G401.6 (cell line): ENCODE measurements at regions not wholly inside any gene's neighbourhood (a gene's known extent, or its start where the extent isn't known, plus 50 kb on each side); places are given as distances from the start of the nearest gene placed in this dataset.
A peak's percentile ranks its signal among the peaks of the same experiment; 100 is the strongest.
"Not testable (repeated sequence)": the region's sequence is repeated elsewhere in the genome, so short reads cannot be mapped to it uniquely, and the experiment has no call there.

ENCODE experiments used
- FAIRE-seq: peaks from 2 replicates; lab custom pipeline; 2012; peaks lifted over from hg19 to GRCh38; lab: Jason Lieb, UNC

DNA sequence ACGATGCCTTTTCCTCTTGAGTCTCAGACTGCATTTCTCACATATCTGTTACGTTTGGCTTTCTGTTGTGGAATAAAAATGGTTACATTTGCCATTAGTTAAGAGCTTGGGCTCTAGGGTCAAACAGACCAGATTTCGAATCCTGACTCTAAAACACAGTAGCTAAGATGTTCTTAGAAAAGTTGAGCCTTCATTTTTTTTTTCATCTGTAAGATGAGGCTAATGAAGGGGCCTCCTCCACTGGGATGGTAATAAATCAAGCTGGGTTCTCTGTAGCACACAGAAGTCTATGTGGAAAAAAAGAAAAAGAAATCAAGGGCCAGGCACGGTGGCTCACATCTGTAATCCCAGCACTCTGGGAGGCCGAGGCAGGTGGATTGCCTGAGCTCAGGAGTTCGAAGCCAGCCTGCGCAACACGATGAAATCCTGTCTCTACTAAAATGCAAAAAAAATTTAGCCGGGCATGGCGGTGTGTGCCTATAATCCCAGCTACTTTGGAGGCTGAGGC is 49.9 kb upstream of the CAPRIN1 start:
- FAIRE-seq = no peak

DNA sequence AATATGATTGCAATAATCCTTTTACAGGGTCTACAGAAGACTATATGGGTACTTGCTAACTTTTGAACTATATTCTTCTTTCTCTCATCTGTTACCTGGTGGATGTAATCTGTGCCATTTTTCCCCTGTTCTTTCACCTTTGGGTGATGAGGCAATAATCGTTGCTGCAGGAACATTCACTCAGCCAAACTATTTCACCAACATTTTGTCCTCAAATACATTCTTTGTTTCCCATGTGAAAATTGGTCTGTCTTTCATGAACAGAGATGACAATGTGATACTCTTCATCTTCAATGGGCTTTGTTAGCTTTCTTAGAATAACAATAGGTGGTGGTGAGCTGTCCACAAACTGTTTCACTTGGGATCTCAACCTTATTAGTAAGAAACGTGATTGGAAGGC is 52.1 kb upstream of the CAPRIN1 start:
- FAIRE-seq = no peak

DNA sequence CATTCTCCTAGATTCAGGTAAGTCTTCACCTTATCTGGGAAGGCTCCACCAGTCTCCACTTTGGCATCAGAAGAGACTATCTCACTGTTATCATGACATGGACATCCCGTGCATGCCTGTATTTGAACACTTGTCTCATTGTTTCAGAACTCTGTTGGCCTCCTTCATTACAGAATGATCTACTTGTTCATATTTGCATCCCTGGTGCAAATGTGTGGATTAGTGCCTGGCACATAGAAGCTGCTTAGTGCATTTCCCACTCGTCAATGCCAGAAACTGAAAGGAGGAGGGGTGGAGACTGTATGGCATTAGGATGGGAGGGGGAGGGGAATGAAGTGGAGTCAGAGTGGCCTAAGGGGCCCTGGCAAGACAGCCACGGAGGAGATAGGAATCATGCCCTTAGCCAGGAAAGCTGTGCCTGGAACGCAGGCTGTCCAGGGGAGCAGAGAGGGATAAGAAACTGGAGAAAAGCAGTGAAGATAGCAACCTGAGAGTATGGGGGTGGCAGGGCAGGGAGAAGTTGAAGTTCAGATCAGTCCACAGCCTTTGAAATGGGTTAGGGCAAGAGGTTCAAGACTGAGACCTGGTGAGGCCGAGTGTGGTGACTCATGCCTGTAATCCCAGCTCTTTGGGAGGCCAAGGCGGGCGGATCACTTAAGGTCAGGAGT is 53.8 kb upstream of the CAPRIN1 start:
- FAIRE-seq = no peak

DNA sequence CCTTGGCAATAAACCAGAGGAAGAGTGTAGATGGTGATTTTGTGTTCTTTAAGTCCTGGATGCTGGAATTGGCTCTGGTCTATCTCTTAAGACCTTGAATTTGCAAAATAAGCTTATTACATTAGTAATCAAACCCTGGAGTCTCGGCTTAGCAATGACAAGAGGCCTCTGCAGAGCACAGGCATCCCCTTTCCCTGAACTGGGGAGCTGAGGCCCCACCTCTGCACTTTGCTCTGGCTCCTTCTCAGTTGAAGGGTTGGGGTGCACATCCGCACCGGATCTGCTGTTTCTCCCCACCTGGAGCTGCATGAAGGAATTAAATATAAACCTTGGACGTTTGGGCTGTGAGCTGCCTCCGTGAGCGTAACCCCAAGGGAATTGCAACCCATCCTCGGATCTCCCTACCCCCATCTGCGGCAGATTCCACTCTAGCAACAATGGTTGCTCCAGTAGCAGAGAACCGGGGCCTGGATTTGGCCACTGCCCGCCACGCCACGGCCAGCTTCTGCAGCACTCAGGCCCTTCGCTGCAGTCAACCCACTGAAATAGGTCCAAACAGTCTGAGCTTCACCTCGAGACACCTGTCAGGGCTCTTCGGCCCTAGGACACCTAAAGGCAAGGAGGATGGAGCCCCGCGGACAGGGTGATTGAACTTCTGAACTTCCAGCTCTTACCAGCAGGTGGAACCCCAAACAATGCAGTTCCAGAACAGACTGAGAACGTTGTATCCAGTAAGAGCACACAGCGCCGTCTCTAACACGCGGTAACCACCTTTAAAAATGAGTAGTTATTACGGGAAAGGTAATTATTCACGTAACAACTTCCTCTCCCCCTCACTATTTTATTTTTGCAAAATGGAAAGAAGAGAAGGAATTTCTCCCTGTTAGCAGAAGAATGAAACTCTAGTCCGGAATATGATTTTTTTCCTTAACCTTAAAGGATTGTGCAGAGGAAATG is 54.8 kb upstream of the CAPRIN1 start:
- peak; percentile 85 for FAIRE-seq

DNA sequence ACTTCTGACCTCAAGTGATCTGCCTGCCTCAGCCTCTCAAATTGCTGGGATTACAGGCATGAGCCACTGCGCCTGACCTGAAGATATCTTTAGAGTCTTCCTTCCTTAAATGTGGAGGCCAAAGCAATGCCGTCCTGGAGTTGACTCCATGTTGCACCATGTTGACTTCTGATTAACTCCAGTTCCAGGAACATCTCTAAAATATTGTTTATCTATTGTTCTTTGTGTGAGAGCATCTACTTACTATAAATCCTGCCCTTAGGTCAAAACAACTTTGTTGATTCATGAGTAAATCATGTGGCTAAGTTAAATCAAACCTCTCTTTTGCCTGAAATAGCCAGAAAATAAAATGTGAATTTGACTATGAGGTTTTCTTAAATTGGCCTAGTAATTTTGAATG is 56.6 kb upstream of the CAPRIN1 start:
- no peak for FAIRE-seq

DNA sequence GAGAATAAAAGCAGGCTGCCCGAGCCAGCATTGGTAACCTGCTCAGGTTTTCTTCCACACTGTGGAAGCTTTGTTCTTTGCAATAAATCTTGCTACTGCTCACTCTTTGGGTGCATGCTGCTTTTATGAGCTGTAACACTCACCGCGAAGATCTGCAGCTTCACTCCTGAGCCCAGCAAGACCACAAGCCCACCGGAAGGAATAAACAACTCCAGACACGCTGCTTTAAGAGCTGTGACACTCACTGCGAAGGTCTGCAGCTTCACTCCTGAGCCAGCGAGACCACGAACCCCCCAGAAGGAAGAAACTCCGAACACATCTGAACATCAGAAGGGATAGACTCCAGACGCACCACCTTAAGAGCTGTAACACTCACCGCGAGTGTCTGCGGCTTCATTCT is 60.4 kb upstream of the CAPRIN1 start:
- not testable (repeated sequence) for FAIRE-seq

DNA sequence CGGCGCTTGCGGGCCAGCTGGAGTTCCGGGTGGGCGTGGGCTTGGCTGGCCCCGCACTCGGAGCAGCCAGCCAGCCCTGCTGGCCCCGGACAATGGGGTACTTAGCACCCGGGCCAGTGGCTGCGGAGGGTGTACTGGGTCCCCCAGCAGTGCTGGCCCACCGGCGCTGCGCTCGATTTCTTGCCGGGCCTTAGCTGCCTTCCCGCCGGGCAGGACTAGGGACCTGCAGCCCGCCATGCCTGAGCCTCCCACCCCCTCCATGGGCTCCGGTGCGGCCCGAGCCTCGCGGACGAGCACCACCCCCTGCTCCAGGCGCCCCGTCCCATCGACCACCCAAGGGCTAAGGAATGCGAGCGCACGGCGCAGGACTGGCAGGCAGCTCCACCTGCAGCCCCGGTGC is 61.4 kb upstream of the CAPRIN1 start:
- not testable (repeated sequence) for FAIRE-seq

DNA sequence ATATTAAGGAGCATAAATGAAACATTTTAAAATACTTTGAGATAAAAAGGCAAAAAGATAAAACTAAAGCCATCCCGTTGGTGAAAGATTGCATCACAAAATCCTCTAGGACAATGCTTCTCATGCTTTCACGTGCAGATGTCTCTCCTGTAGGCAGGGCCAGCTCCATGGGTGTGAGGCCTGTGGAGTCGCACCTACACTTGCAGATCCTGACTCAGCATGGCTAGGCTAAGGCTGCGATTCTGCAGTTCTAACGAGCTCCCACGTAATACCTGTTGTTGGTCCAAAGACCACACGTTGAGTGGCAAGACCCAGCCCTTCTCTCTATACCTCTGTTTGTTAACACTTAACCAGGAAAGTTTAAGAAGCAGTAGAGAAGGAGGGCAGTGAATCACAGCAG is 62.1 kb upstream of the CAPRIN1 start:
- FAIRE-seq = no peak

DNA sequence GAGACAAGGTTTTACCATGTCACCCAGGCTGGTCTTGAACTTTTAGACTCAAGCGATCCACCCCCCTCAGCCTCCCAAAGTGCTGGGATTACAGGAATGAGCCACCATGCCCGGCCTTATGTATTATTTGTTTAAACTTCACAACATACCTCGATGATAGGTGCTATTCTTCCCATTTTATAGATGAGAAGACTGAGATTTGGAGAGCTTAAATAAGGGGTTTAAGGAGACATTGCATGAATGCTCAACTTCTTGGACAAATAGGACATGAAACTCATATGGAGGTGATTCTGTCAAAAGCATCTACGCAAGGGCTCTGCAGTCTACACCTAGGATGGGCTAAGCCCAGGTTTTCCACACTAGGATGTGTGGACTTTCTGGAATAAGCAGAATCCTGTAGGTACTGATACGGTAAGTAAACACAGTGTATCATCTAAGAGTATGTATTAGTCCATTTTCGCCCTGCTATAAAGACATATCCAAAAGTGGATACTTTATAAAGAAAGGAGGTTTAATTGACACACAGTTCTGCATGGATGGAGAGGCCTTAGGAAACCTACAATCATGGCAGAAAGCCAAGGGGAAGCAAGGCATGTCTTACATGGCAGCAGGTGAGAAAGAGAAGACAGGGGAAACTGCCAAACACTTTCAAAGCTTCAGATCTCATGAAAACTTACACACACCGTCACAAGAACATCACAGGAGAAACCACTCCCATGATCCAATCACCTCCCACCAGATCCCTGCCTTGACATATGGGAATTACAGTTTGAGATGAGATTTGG is 62.8 kb upstream of the CAPRIN1 start:
- FAIRE-seq = no peak

DNA sequence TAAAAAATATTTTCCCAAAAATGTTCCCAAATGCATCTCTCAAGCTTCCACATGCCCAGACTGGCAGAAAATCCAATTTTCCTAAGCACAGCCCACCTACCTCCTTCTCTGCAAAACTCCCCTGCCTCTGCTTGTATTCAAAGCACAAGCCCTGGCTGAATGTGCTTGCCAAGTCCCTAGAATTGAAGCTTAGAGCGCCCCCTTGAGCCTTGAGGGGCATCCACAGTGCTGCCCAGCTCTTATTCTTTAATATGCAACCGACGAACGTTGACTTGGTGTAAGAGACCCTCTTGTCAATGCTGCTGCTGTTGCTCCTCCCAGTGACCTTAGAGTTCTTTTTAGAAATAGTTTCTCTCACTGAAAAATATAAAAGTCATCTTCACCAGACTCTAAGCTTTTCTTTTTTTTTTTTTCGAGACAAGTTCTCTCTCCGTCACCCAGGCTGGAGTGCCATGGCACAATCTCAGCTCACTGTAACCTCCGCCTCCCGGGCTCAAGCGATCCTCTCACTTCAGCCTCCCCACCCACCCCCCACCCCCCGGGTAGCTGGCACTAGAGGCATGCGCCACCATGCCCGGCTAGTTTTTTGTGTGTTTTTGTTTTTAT is 63.5 kb upstream of the CAPRIN1 start:
- FAIRE-seq = no peak

DNA sequence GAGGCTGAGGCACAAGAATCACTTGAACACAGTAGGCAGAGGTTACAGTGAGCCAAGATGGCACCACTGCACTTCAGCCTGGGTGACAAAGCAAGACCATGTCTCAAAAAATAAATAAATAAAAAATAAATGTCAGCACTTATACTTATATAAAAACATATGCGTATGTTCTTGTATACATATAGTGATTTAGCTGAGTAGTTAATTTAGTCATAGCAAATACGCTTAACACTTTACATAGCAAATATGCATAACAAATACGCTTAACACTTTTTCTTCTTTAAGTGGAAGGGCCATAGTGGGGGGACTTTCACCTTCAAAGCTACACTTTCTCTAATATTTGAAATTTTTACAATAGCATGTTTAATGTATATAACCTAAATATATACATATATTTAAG is 64.0 kb upstream of the CAPRIN1 start:
- FAIRE-seq = no peak

DNA sequence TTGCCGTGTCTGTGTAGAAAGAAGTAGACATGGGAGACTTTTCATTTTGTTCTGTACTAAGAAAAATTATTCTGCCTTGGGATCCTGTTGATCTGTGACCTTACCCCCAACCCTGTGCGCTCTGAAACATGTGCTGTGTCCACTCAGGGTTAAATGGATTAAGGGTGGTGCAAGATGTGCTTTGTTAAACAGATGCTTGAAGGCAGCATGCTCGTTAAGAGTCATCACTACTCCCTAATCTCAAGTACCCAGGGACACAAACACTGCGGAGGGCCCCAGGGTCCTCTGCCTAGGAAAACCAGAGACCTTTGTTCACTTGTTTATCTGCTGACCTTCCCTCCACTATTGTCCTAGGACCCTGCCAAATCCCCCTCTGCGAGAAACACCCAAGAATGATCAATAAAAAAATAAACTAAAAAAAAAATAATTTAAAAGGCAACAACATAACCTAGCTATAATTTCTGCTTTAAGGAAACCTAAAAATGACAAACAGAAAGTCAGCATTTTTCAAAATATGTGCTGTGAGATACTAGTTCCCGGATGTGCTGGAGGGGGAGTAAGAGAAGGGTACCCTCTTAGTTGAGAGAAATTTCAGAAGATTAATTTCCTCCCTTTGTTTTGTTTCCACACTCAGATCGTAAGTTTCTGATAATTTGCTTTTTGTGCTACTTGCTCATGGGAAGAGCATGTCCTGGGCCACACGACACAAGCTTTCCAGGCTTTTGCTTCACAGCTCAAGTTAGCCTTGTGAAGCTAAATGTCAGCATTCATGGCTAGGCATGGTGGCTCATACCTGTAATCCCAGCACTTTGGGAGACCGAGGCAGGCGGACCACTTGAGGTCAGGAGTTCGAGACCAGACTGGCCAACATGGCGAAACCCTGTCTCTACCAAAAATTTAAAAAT is 64.7 kb upstream of the CAPRIN1 start:
- FAIRE-seq = not testable (repeated sequence)

DNA sequence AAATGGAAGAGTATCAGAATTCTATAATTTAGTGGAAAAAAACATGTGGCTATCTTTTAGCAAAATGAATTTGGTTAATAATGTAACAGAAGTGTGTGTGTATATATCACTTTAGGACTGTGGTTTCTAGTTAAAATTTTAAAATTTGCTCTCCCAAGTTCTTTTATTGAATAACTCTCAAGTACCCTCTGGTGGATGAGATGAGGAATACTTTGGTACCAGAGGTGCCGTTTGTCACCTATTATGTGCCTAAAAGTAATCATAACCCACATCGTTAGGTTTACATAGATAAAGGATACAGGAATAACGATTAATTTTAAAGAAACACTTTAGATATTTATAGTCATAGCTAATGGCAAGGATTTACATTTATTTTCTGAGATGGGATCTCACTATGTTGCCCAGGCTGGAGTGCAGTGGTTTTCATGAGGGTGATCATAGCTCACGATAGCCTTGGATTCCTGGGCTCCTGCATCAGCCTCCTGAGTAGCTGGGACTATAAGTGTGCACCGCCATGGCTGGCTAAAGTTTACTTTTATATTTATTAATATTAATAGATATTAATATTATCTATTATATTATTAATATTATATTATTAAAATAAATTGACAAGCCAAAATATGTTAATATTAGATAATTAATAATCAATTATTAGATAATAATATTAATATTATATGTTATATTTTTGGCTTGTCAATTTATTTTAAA is 66.7 kb upstream of the CAPRIN1 start:
- peak; percentile 60 for FAIRE-seq

DNA sequence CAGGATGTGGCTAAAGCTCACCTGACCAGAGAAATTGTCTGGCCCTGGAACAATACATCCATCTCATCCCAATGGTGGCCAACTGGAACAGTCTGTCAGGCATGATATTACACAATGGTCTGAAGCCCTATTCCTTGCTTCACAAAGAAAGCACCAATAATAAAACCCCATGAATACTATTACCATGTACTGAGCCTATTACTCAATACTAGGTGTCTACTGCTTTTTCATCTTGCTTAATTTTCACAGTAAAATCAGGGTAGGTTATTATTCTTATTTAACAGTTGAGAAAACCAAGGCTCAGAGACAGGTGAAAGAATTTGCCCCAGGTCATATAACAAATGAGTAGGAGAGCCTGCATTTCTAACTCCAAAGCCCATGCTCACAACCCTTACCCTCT is 68.9 kb upstream of the CAPRIN1 start:
- no peak for FAIRE-seq

DNA sequence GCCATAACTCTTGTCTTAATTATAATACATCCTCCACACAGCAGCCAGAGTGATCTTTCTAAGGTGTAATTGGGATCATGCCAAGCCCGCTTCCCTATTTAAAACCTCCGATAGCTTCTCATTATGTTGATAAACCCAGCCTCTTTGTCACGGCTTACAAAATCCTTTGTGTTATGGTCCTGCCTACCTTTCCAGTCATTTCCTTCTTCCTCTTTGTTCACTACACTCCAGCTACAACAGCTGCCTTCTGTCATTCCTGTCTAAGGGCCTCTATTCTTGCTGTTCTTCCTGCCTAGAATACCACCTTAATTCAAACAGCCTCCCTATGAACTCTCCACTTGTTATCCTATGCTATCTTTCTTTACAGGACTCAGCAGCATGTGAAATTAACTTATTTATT is 70.6 kb upstream of the CAPRIN1 start:
- FAIRE-seq = no peak

DNA sequence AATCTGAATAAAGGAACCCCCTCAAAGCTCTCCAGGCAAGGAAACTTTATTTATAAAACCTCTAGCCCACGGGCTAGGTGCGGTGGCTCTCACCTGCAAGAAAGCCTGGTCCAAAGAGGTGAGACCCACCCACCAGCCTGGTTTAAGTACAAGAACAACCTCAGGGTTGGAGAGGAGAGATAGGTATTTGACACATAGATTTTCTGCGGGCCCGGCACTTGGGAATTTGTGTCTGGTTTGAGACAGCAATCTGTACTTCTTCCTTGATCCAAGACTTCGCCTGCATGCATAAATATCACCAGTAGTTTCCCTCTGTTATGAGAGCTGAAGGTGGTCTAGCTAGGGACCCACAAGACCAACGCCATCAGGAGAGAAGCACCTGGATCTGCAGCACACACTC is 73.2 kb upstream of the CAPRIN1 start:
- FAIRE-seq = no peak

DNA sequence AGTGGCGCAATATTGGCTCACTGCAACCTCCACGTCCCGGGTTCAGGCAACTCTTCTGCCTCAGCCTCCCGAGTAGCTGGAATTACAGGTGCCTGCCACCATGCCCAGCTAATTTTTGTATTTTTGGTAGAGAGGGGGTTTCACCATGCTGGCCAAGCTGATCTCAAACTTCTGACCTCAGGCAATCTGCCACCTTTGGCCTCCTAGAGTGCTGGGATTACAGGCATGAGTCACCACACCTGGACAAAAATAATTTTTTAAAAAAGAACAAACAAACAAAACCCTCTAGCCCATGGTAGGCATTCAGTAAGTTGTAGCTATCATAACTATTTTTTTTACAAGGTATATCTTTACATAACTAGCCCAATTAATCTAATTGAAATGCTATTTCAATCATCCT is 73.9 kb upstream of the CAPRIN1 start:
- no peak for FAIRE-seq

DNA sequence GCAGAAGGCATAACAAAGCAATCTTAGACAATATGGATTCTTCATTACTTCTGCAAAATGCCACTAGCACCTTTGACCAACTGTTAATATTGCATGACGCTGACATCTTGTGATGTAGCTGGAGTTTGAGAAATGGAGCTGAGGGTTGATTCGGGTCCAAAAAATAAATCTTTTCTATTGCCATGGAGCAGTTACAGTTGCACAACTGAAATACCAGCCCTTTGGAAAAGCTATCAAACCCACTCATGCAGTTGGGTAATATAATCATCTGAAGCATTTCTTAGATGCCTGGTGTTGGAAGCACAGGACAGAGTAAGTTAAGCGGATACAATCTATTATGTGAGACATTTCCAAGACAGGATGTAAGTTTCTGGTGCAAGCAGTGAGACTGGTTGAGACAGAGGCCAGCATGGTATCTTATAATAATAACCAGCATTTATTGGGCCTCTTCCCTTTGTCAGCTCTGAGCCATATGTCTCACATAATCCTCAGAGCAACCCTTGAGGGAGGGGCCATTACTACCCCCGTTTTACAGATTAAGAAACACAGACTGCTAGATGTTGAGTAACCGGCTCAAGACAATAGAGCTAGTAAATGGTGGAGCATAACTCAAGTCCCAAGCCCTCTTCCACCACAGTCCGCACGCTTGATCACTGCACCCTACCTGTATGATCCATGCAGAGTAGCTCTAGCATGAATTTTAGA is 74.9 kb upstream of the CAPRIN1 start:
- FAIRE-seq = no peak

DNA sequence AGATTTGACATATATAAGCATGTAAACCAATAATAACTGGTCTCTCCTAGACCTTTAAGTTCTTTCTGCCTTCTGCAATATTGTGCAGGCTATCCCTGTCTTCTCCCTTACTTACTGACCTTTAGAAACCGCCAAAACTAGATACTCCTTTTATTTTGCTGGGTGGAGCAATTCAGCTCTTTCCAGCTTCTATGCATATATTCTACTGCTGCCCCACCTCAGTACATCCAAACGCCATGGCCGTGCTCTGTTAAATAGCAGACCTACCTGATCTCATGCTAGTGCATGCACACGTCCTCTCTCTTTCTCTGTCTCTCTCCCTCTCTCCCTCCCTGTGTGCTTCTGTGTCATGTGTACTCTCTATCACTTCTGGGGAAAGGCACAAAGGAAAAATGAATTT is 76.7 kb upstream of the CAPRIN1 start:
- no peak for FAIRE-seq

DNA sequence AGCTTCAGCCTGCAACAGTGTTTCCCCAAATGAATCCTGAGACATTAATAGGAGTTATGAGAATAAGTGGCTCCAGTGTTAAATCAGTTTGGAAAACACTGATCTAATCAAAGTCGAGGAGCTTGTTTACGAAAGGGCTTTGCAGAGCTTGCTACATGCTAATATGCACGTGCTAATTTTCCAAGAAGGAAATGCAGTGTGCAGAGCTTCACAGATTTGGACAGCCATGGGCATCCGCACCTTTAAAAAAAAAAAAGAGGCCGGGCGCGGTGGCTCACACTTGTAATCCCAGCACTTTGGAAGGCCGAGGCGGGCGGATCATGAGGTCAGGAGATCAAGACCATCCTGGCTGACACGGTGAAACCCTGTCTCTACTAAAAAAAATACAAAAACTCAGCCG is 79.7 kb upstream of the LMO2 start:
- FAIRE-seq = not testable (repeated sequence)
